NCI-H446 treated with DMSO at 0.1 percent for 48 hours (cell line): ENCODE measurements at regions not wholly inside any gene's neighbourhood (a gene's known extent, or its start where the extent isn't known, plus 50 kb on each side); places are given as distances from the start of the nearest gene placed in this dataset.

Experiments
- DNase-seq: peaks from one replicate; lab custom pipeline; 2025; lab: John Stamatoyannopoulos, UW

GRCh38 chr2:122417114-122417513, 661.7 kb downstream of the TSN start:
- no peak for DNase-seq

GRCh38 chr2:122421775-122422174, 666.3 kb downstream of the TSN start:
- DNase-seq, result no peak

- DNase-seq, result no peak
These were observed 667.0 kb downstream of the TSN start for GRCh38 chr2:122422384-122422991.

- DNase-seq, result no peak
These were observed 668.5 kb downstream of the TSN start for GRCh38 chr2:122423934-122424333.

- no peak for DNase-seq
These were observed 677.8 kb downstream of the TSN start for GRCh38 chr2:122433123-122433754.

- no peak for DNase-seq
These were observed 689.6 kb downstream of the TSN start for GRCh38 chr2:122445003-122445402.

- DNase-seq, result no peak
These were observed 691.3 kb downstream of the TSN start for GRCh38 chr2:122446761-122447160.

- no peak for DNase-seq
These were observed 691.8 kb downstream of the TSN start for GRCh38 chr2:122447237-122447636.

GRCh38 chr2:122451040-122451439, 695.6 kb downstream of the TSN start:
- no peak for DNase-seq

GRCh38 chr2:122451697-122452096, 696.2 kb downstream of the TSN start:
- no peak for DNase-seq

GRCh38 chr2:122469147-122469546, 713.7 kb downstream of the TSN start:
- DNase-seq, result no peak

GRCh38 chr2:122471753-122472152, 716.3 kb downstream of the TSN start:
- peak; percentile 3 for DNase-seq

- DNase-seq, result no peak
These were observed 722.7 kb downstream of the TSN start for GRCh38 chr2:122478117-122478516.

- DNase-seq, result no peak
These were observed 723.3 kb downstream of the TSN start for GRCh38 chr2:122478771-122479170.

- DNase-seq, result peak; percentile 99
These were observed 725.2 kb downstream of the TSN start for GRCh38 chr2:122480501-122481243.

- no peak for DNase-seq
These were observed 725.8 kb downstream of the TSN start for GRCh38 chr2:122481244-122481622.

GRCh38 chr2:122481717-122482116, 726.3 kb downstream of the TSN start:
- DNase-seq, result peak; percentile 27

GRCh38 chr2:122486086-122486485, 730.6 kb downstream of the TSN start:
- DNase-seq, result no peak

- no peak for DNase-seq
These were observed 731.4 kb downstream of the TSN start for GRCh38 chr2:122486705-122487415.

GRCh38 chr2:122491011-122491410, 735.6 kb downstream of the TSN start:
- no peak for DNase-seq

- DNase-seq, result no peak
These were observed 745.1 kb downstream of the TSN start for GRCh38 chr2:122500316-122501105.

- no peak for DNase-seq
These were observed 751.2 kb downstream of the TSN start for GRCh38 chr2:122506620-122507019.
